ENCODE measurements at regions not wholly inside any gene's neighbourhood (a gene's known extent, or its start where the extent isn't known, plus 50 kb on each side); places are given as distances from the start of the nearest gene placed in this dataset.
A peak's percentile ranks its signal among the peaks of the same experiment; 100 is the strongest.

DNA sequence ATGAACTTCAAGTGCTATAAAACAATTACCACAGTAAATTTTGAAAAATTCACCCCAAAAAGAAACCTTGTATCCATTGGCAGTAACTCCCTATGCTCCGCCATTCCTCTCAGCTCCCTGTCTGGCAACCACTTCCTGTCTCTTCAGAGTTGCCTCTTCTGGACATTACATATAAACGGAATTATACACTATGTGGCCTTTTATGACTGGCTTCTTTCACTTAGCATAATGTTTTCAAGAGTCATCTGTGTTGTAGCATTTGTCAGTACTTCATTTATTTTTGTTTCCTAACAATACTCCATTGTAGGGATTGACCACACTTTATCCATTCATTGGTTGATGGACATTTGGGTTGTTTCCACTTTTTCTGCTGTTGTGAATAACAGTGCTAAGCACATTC lies 50.1 kb downstream of the CEP43 start:
- Histone ChIP-seq H3K4me1 (peaks cover 0 to 4% (median 0%) of the 10 kb centered on the region in 3 donors), H3K27me3 (no peaks in the 10 kb centered on the region), H3K9me3 (no peaks in the 10 kb centered on the region), H3K4me3 (no peak overlapping the region), H3K27ac (no peak overlapping the region), H3K36me3 (no peaks in the 10 kb centered on the region)
- intact Hi-C loops (cut with DNase I): no loop called here
- TF ChIP-seq, protein P1, sequence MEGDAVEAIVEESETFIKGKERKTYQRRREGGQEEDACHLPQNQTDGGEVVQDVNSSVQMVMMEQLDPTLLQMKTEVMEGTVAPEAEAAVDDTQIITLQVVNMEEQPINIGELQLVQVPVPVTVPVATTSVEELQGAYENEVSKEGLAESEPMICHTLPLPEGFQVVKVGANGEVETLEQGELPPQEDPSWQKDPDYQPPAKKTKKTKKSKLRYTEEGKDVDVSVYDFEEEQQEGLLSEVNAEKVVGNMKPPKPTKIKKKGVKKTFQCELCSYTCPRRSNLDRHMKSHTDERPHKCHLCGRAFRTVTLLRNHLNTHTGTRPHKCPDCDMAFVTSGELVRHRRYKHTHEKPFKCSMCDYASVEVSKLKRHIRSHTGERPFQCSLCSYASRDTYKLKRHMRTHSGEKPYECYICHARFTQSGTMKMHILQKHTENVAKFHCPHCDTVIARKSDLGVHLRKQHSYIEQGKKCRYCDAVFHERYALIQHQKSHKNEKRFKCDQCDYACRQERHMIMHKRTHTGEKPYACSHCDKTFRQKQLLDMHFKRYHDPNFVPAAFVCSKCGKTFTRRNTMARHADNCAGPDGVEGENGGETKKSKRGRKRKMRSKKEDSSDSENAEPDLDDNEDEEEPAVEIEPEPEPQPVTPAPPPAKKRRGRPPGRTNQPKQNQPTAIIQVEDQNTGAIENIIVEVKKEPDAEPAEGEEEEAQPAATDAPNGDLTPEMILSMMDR (IDR thresholded peaks at IDR 0.05): no peak
- TF ChIP-seq POLR2A (IDR thresholded peaks at IDR 0.05): no peak
- 83 to 86% methylated on average over 2 of the region's 2 CpGs for WGBS, 2 donors
- no peak for DNase-seq

DNA sequence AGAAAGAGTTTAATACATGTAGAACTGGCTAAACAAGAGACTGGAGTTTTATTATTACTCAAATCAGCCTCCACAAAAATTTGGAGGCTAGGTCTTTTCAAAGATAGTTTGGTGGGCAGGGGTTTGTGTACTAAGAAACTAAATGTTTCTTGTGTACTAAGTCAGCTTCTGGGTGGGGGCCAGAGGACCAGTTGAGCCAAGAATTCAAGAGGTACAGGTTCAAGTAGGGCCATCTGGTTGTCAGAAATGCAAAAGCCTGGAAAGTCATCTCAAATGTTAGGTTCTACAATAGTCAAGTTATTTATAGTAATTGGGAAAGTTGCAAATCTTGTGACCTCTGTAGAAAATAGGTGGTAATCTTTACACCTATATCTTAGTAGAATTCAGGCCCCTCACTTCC lies 51.7 kb downstream of the CEP43 start:
- no peak overlapping the region for H3K27ac ChIP-seq
- DNase-seq: no peak
- H3K36me3 ChIP-seq: no peaks in the 10 kb centered on the region
- intact Hi-C loops (cut with DNase I): no loop called here
- TF ChIP-seq, protein P1 (IDR thresholded peaks at IDR 0.05): no peak
- no peak for TF ChIP-seq POLR2A (IDR thresholded peaks at IDR 0.05)
- no peak overlapping the region for H3K4me3 ChIP-seq
- no peaks in the 10 kb centered on the region for H3K27me3 ChIP-seq
- H3K9me3 ChIP-seq: no peaks in the 10 kb centered on the region
- H3K4me1 ChIP-seq: peaks cover 0 to 4% (median 0%) of the 10 kb centered on the region in 3 donors

DNA sequence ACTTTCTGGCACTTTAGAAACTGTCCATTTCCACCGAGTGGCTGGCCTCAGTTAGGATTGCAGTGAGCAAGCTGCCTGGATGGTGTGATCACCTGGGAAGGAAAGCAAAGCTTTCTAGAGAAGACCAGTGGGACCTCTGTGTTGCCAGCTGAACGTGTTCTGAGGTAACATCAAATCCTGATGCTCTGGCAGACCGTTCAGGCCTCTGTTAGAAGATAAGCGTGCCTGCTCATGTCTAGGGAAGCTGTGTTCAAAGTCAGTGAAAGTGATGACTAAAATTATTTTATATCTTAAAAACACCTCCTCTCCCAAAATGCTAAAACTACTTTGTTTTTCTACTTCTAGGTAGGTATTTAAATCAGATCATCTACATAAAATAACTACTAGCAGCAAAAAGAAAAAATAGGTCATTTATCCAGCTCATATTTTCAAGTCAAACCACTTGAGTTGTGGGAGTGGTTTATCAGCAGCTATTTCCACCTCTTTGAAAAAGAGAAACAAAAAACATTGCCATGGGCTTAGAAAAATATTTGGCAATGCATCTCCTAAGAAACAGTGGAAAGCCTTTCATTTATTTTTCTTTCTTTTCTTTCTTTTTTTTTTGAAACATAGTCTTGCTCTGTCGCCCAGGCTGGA lies 54.8 kb downstream of the CEP43 start:
- peak overlapping the region in 1 of 4 donors; percentile 21 for H3K27ac ChIP-seq
- intact Hi-C loops (cut with DNase I): no loop called here
- H3K4me1 ChIP-seq: peaks cover 0 to 7% (median 0%) of the 10 kb centered on the region in 3 donors
- H3K36me3 ChIP-seq: no peaks in the 10 kb centered on the region
- no peak for DNase-seq
- H3K27me3 ChIP-seq: no peaks in the 10 kb centered on the region
- no peak overlapping the region for H3K4me3 ChIP-seq
- WGBS, 2 donors: 47% methylated on average over 5 of the region's 5 CpGs
- TF ChIP-seq POLR2A (IDR thresholded peaks at IDR 0.05): no peak
- TF ChIP-seq, protein P1 (IDR thresholded peaks at IDR 0.05): no peak
- no peaks in the 10 kb centered on the region for H3K9me3 ChIP-seq

DNA sequence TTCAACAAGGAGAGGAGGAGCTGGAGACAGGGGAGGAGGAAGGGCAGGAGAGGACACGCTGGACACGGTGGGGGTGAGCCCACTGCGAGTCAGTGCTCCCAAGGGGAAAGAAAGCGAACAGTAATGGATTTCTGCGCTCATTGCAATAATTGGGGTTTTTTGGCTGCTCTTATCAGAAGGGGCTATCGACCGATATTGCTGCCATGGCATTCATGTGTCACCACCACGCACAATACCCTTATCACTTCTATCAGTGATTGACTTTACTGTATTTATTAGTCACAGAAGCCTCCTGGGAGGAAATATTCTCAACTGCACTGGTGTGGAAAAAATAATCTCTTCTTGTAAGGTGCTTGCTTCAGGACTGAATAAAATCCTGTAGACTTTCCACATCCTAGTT lies 55.8 kb downstream of the CEP43 start:
- Histone ChIP-seq H3K4me1 (peaks cover 0 to 7% (median 0%) of the 10 kb centered on the region in 3 donors), H3K27me3 (no peaks in the 10 kb centered on the region), H3K36me3 (no peaks in the 10 kb centered on the region), H3K9me3 (no peaks in the 10 kb centered on the region), H3K4me3 (no peak overlapping the region), H3K27ac (no peak overlapping the region)
- no peak for DNase-seq
- intact Hi-C loops (cut with DNase I): no loop called here
- WGBS, 2 donors: 91 to 93% methylated on average over 8 of the region's 8 CpGs
- TF ChIP-seq POLR2A (IDR thresholded peaks at IDR 0.05): no peak

DNA sequence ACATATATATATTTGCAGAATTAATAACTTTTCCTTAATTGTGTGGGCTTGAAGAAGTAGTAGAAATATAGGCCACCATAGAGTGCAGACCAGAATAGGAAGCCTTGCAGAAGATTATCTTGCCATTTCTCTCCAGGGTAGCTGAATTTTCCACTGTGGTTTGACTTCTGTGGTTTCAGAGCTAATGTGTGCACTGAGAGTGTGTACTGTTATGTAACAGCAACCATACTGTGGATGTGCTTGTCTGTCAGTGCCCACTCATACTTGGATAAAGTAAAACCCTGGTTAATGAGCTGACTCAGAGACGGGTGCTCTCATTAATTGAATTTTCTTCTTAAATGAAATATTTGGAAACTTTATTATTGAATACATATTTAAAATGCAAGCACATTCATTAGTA lies 57.2 kb downstream of the CEP43 start:
- TF ChIP-seq POLR2A (IDR thresholded peaks at IDR 0.05): no peak
- TF ChIP-seq, protein P1 (IDR thresholded peaks at IDR 0.05): no peak
- Histone ChIP-seq H3K36me3 (no peaks in the 10 kb centered on the region), H3K9me3 (no peaks in the 10 kb centered on the region), H3K27ac (no peak overlapping the region), H3K4me3 (no peak overlapping the region), H3K27me3 (no peaks in the 10 kb centered on the region), H3K4me1 (peaks cover 0 to 7% (median 0%) of the 10 kb centered on the region in 3 donors)
- intact Hi-C loops (cut with DNase I): no loop called here
- no peak for DNase-seq
- WGBS, 2 donors: 56 to 83% methylated on average over 1 of the region's 1 CpG

DNA sequence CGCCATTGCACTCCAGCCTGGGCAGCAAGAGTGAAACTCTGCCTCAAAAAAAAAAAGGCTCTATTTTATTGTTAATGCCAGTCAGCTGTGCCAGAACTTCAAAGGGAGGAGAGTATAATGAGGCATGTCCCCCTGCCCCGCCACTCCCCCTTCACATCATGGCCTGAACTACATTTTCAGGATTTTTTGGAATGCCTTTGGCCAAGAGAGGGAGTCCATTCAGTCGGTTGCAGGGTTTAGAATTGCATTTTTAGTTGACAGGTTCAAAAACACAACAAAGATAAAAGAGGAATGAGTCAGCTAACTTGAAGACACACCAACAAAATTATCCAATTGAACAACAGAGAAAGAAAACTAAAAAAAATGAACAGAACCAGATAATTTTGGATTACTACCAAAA lies 59.1 kb downstream of the CEP43 start:
- no peak for TF ChIP-seq POLR2A (IDR thresholded peaks at IDR 0.05)
- TF ChIP-seq, protein P1 (IDR thresholded peaks at IDR 0.05): no peak
- no peaks in the 10 kb centered on the region for H3K36me3 ChIP-seq
- WGBS, 2 donors: 41 to 43% methylated on average over 2 to 3 of the region's 3 CpGs
- intact Hi-C loops (cut with DNase I): no loop called here
- no peak overlapping the region for H3K4me3 ChIP-seq
- peaks cover 0 to 7% (median 0%) of the 10 kb centered on the region in 3 donors for H3K4me1 ChIP-seq
- H3K27me3 ChIP-seq: no peaks in the 10 kb centered on the region
- no peak overlapping the region for H3K27ac ChIP-seq
- no peaks in the 10 kb centered on the region for H3K9me3 ChIP-seq
- DNase-seq: no peak

Data from esophagus squamous epithelium (tissue), 5 donors.